ENCODE measurements at regions not wholly inside any gene's neighbourhood (a gene's known extent, or its start where the extent isn't known, plus 50 kb on each side); places are given as distances from the start of the nearest gene placed in this dataset.

GRCh38 chr10:3976171-3976570, 191.2 kb upstream of the KLF6 start:
- TF ChIP-seq, protein P1, sequence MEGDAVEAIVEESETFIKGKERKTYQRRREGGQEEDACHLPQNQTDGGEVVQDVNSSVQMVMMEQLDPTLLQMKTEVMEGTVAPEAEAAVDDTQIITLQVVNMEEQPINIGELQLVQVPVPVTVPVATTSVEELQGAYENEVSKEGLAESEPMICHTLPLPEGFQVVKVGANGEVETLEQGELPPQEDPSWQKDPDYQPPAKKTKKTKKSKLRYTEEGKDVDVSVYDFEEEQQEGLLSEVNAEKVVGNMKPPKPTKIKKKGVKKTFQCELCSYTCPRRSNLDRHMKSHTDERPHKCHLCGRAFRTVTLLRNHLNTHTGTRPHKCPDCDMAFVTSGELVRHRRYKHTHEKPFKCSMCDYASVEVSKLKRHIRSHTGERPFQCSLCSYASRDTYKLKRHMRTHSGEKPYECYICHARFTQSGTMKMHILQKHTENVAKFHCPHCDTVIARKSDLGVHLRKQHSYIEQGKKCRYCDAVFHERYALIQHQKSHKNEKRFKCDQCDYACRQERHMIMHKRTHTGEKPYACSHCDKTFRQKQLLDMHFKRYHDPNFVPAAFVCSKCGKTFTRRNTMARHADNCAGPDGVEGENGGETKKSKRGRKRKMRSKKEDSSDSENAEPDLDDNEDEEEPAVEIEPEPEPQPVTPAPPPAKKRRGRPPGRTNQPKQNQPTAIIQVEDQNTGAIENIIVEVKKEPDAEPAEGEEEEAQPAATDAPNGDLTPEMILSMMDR (conservative IDR thresholded peaks at IDR 0.05) = no peak
- no peak for TF ChIP-seq EZH2 (IDR thresholded peaks at IDR 0.05; ENCODE audit: low read depth)
